ENCODE measurements at regions not wholly inside any gene's neighbourhood (a gene's known extent, or its start where the extent isn't known, plus 50 kb on each side); places are given as distances from the start of the nearest gene placed in this dataset.

- TF ChIP-seq ZBTB49 (CRISPR knock-in tag; IDR thresholded peaks at IDR 0.05; ENCODE audit: borderline replicate concordance) = no peak
- no peak for TF ChIP-seq RFX7 (CRISPR knock-in tag; IDR thresholded peaks at IDR 0.05)
- TF ChIP-seq MIER1 (IDR thresholded peaks at IDR 0.05; ENCODE audit: low read depth) = no peak
- TF ChIP-seq SOX6 (IDR thresholded peaks at IDR 0.05) = no peak
- peak; percentile 72 for TF ChIP-seq DACH1 (IDR thresholded peaks at IDR 0.05; ENCODE audit: partially characterized antibody)
- no peak for TF ChIP-seq PBX2 (CRISPR knock-in tag; IDR thresholded peaks at IDR 0.05; ENCODE audit: low read depth)
- no peak for TF ChIP-seq PBX2 (tag; conservative IDR thresholded peaks at IDR 0.05; ENCODE audit: low read depth)
- TF ChIP-seq FOXJ3 (CRISPR knock-in tag; IDR thresholded peaks at IDR 0.05) = no peak
- no peak for TF ChIP-seq USF1 (CRISPR knock-in tag; IDR thresholded peaks at IDR 0.05)
- peak; percentile 90 for TF ChIP-seq XRCC5 (IDR thresholded peaks at IDR 0.05; ENCODE audit: low read depth, low read length)
- no peak for TF ChIP-seq HDAC3 (IDR thresholded peaks at IDR 0.05; ENCODE audit: borderline replicate concordance, partially characterized antibody)
- no peak for TF ChIP-seq ZNF224 (CRISPR knock-in tag; IDR thresholded peaks at IDR 0.05)
- TF ChIP-seq HSF4 (CRISPR knock-in tag; IDR thresholded peaks at IDR 0.05; ENCODE audit: borderline replicate concordance) = no peak
- no peak for TF ChIP-seq C11orf30 (IDR thresholded peaks at IDR 0.05; ENCODE audit: low read depth)
- TF ChIP-seq SMARCC2 (IDR thresholded peaks at IDR 0.05; ENCODE audit: low read depth) = no peak
- TF ChIP-seq TRIM28 (IDR thresholded peaks at IDR 0.05) = no peak
- TF ChIP-seq SFPQ (IDR thresholded peaks at IDR 0.05; ENCODE audit: low read depth, low read length) = no peak
- TF ChIP-seq ZNF766 (CRISPR knock-in tag; conservative IDR thresholded peaks at IDR 0.05) = 0 out of 2 replicates have a peak, but pooled peaks have one; percentile 30
- TF ChIP-seq ZC3H11A (IDR thresholded peaks at IDR 0.05; ENCODE audit: low read depth, low read length) = no peak; the same call in 1 of the 2 replicates
- no peak for TF ChIP-seq ZFP30 (CRISPR knock-in tag; IDR thresholded peaks at IDR 0.05; ENCODE audit: borderline replicate concordance)
- TF ChIP-seq FOXM1 (IDR thresholded peaks at IDR 0.05; ENCODE audit: low read depth) = no peak
- no peak for TF ChIP-seq FOXM1 (CRISPR knock-in tag; IDR thresholded peaks at IDR 0.05; ENCODE audit: low read depth)
- TF ChIP-seq CBFB (CRISPR knock-in tag; IDR thresholded peaks at IDR 0.05) = no peak
Observed at GRCh38 chr1:114282751-114283403, 129.2 kb upstream of the SYT6 start (continued).

Measured in K562 (cell line).